AG04449 (cell line): ENCODE measurements at regions not wholly inside any gene's neighbourhood (a gene's known extent, or its start where the extent isn't known, plus 50 kb on each side); places are given as distances from the start of the nearest gene placed in this dataset.

Experiments
- CTCF ChIA-PET: fragments of 350-600 bp; formaldehyde crosslinking; extraction: SDS; loops from one replicate; lab custom pipeline; 2021; ENCODE audit warnings: antibody characterized with exemption; lab: Yijun Ruan, JAX
- POLR2A ChIA-PET: fragments of 400-600, 350-600 bp; formaldehyde crosslinking; extraction: SDS; loops from one replicate; lab custom pipeline; 2020; ENCODE audit warnings: antibody characterized with exemption, inconsistent platforms; lab: Yijun Ruan, JAX
- DNase-seq: peaks from one replicate; pipeline ENCODE4 v3.0.0-alpha.2; 2010; ENCODE audit warnings: low read depth, low spot score
- H3K4me3 ChIP-seq: 2 replicates; pipeline ENCODE4 v1.5.1; 2011; ENCODE audit warnings: low read depth, mild to moderate bottlenecking, control low read depth, low read length
- CTCF ChIP-seq: IDR thresholded peaks from one replicate; pipeline ENCODE4 v1.5.1; 2011; ENCODE audit warnings: mild to moderate bottlenecking, moderate library complexity, low read length, control low read depth, inconsistent platforms; ENCODE audit not compliant: insufficient read depth; ENCODE audit errors: missing control alignments

- CTCF ChIA-PET = no interaction called here
- H3K4me3 ChIP-seq = no peak overlapping the region
- TF ChIP-seq CTCF = no peak
- no peak for DNase-seq
- POLR2A ChIA-PET = no interaction called here
These were observed 293.3 kb downstream of the MEX3B start for GRCh38 chr15:81752546-81752942.

- no peak for TF ChIP-seq CTCF
- DNase-seq = no peak
- ChIA-PET CTCF (no interaction called here), POLR2A (no interaction called here)
- H3K4me3 ChIP-seq = no peak overlapping the region
These were observed 293.8 kb downstream of the MEX3B start for GRCh38 chr15:81751816-81752545.

- H3K4me3 ChIP-seq = no peak overlapping the region
- ChIA-PET CTCF (no interaction called here), POLR2A (no interaction called here)
- no peak for TF ChIP-seq CTCF
- no peak for DNase-seq
These were observed 294.6 kb downstream of the MEX3B start for GRCh38 chr15:81751256-81751655.

- ChIA-PET CTCF (no interaction called here), POLR2A (interaction anchor here (0.6 kb wide), 1 partner anchor 33 kb away, joined by 3 read pairs; no protein-coding TSS in a partner anchor)
- DNase-seq = no peak
These were observed 296.0 kb downstream of the MEX3B start for GRCh38 chr15:81749716-81750375.

GRCh38 chr15:81747482-81747881 lies 298.3 kb downstream of the MEX3B start:
- no peak for DNase-seq
- TF ChIP-seq CTCF = no peak
- ChIA-PET CTCF (no interaction called here), POLR2A (no interaction called here)
- H3K4me3 ChIP-seq = no peak overlapping the region

More at GRCh38 chr15:81749716-81750375, 296.0 kb downstream of the MEX3B start:
- H3K4me3 ChIP-seq = no peak overlapping the region
- TF ChIP-seq CTCF = no peak

- POLR2A ChIA-PET = no interaction called here
- no peak for TF ChIP-seq CTCF
- H3K4me3 ChIP-seq = no peak overlapping the region
- CTCF ChIA-PET = no interaction called here
- DNase-seq = no peak
These were observed 298.8 kb downstream of the MEX3B start for GRCh38 chr15:81747026-81747425.
